Neural cell (in vitro differentiated cells): ENCODE measurements at regions not wholly inside any gene's neighbourhood (a gene's known extent, or its start where the extent isn't known, plus 50 kb on each side); places are given as distances from the start of the nearest gene placed in this dataset.
"Not testable (repeated sequence)": the region's sequence is repeated elsewhere in the genome, so short reads cannot be mapped to it uniquely, and the experiment has no call there.

ENCODE experiments used
- H2AFZ ChIP-seq: fragments of 200-600, 300-800 bp; sonication (generic), shearing (Covaris generic); 2 replicates; pipeline ENCODE4 v1.6.0; 2014; ENCODE audit warnings: low read depth, mild to moderate bottlenecking, antibody characterized with exemption, low read length, moderate library complexity
- H3F3A ChIP-seq: fragments of 200-600 bp; shearing (Covaris generic); 2 replicates; pipeline ENCODE4 v1.6.1; 2016; ENCODE audit warnings: mild to moderate bottlenecking, moderate library complexity, mixed read lengths, antibody characterized with exemption, low read length; ENCODE audit not compliant: insufficient read depth, poor library complexity, severe bottlenecking
- H3K27ac ChIP-seq: fragments of 200-600, 300-800 bp; sonication (generic), shearing (Covaris generic); 2 replicates; pipeline ENCODE4 v1.5.1; 2014; ENCODE audit warnings: mild to moderate bottlenecking, low read length, moderate library complexity
- H3K27me3 ChIP-seq: fragments of 300-800, 200-600 bp; sonication (generic), shearing (Covaris generic); 2 replicates; pipeline ENCODE4 v1.6.0; 2014; ENCODE audit warnings: mild to moderate bottlenecking, low read depth, low read length, moderate library complexity; ENCODE audit not compliant: insufficient read depth
- H3K36me3 ChIP-seq: fragments of 300-800, 200-600 bp; sonication (generic), shearing (Covaris generic); 2 replicates; pipeline ENCODE4 v1.5.1; 2014; ENCODE audit warnings: mild to moderate bottlenecking, antibody characterized with exemption, low read length, moderate library complexity; ENCODE audit not compliant: insufficient read depth
- H3K4me2 ChIP-seq: fragments of 300-800, 200-600 bp; sonication (generic), shearing (Covaris generic); 2 replicates; pipeline ENCODE4 v1.6.0; 2014; ENCODE audit warnings: mild to moderate bottlenecking, low read length
- H3K4me3 ChIP-seq: fragments of 300-800, 200-600 bp; sonication (generic), shearing (Covaris generic); 2 replicates; pipeline ENCODE4 v1.5.1; 2014; ENCODE audit warnings: mild to moderate bottlenecking, low read length, moderate library complexity
- H3K79me2 ChIP-seq: fragments of 200-600 bp; shearing (Covaris generic); replicated peaks from 2 replicates; pipeline ENCODE4 v1.6.0; 2014; ENCODE audit warnings: mild to moderate bottlenecking, low read length, moderate library complexity; ENCODE audit not compliant: insufficient read depth
- H3K9ac ChIP-seq: fragments of 300-800, 200-600 bp; sonication (generic), shearing (Covaris generic); 2 replicates; pipeline ENCODE4 v1.6.1; 2016; ENCODE audit warnings: mild to moderate bottlenecking, low read length, mixed read lengths
- H3K9me2 ChIP-seq: fragments of 200-600 bp; shearing (Covaris generic); 2 replicates; pipeline ENCODE4 v1.6.1; 2016; ENCODE audit warnings: mild to moderate bottlenecking, low read length, mixed read lengths; ENCODE audit not compliant: insufficient read depth
- H3K9me3 ChIP-seq: fragments of 200-600, 300-800 bp; sonication (generic), shearing (Covaris generic); 2 replicates; pipeline ENCODE4 v1.6.1; 2016; ENCODE audit warnings: mild to moderate bottlenecking, mixed run types, low read length, moderate library complexity, mixed read lengths
- H4K20me1 ChIP-seq: fragments of 200-600 bp; shearing (Covaris generic); 2 replicates; pipeline ENCODE4 v1.6.1; 2016; ENCODE audit warnings: mild to moderate bottlenecking, mixed run types; ENCODE audit not compliant: insufficient read depth
- EP300 ChIP-seq: fragments of 450-650 bp; conservative IDR thresholded peaks from 2 replicates; pipeline ENCODE4 v1.6.1; 2014; ENCODE audit warnings: antibody characterized with exemption, mild to moderate bottlenecking, moderate library complexity; ENCODE audit not compliant: poor library complexity, severe bottlenecking
- EZH2 ChIP-seq: fragments of 200-600, 300-800 bp; shearing (Covaris generic), sonication (generic); IDR thresholded peaks from 2 replicates; pipeline ENCODE4 v1.6.1; 2014; ENCODE audit warnings: antibody characterized with exemption, low read length, borderline replicate concordance, mild to moderate bottlenecking; ENCODE audit not compliant: insufficient read depth, poor library complexity, severe bottlenecking
- MXI1 ChIP-seq: fragments of 450-650 bp; conservative IDR thresholded peaks from 2 replicates; pipeline ENCODE4 v1.6.1; 2014; ENCODE audit warnings: antibody characterized with exemption, mild to moderate bottlenecking; ENCODE audit not compliant: poor library complexity, severe bottlenecking
- POLR2AphosphoS5 ChIP-seq: IDR thresholded peaks from 2 replicates; pipeline ENCODE4 v1.6.1; 2012
- RAD21 ChIP-seq: fragments of 450-650 bp; conservative IDR thresholded peaks from 2 replicates; pipeline ENCODE4 v1.6.1; 2014; ENCODE audit warnings: antibody characterized with exemption, mild to moderate bottlenecking, moderate library complexity
- SMC3 ChIP-seq: fragments of 450-650 bp; conservative IDR thresholded peaks from 2 replicates; pipeline ENCODE4 v1.6.1; 2014; ENCODE audit warnings: antibody characterized with exemption, mild to moderate bottlenecking, moderate library complexity; ENCODE audit not compliant: poor library complexity
- TAF1 ChIP-seq: IDR thresholded peaks from 2 replicates; pipeline ENCODE4 v1.6.1; 2012; ENCODE audit warnings: low read depth
- TF ChIP-seq, protein P1 (sequence below): fragments of 450-650 bp; IDR thresholded peaks from 2 replicates; pipeline ENCODE4 v1.5.1; 2014; ENCODE audit warnings: antibody characterized with exemption, mild to moderate bottlenecking, moderate library complexity; ENCODE audit not compliant: poor library complexity, severe bottlenecking
- TF ChIP-seq, protein P2 (sequence below): IDR thresholded peaks from 2 replicates; pipeline ENCODE4 v1.6.1; 2012; ENCODE audit warnings: borderline replicate concordance

DNA sequence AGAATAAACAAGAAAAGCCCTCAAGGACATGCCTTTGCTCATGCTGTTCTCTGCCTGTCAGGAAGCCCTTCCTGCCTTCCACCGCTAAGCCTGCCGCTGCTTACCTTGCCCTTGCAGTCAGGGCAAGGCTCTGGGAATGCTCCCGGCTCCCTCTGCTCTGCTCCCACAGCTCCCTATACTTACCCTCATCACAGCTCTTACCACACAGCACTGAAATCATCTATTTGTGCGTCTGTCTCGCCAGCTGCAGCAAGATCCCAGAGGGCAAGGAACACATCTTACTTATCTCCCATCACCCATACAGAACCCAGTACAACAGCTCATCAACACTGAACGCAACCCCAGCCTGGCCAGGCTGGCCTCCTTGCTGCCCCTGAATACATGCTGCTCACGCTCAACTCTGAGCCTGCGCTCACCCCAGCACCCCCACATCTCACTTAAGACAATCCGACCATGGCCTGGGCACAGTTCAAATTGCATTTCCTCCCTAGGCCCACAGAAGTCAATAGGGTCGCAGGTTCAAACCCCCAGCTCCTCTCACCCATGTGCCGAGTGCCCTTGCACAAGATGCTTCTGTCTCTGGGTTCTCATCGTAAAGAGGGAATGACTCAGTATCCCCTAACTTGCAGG, 161.8 kb downstream of the IGLL1 start:
- H3K9me3 ChIP-seq: no peaks in the 10 kb centered on the region
- H3K9ac ChIP-seq: no peak overlapping the region
- H2AFZ ChIP-seq: no peak overlapping the region
- H3F3A ChIP-seq: no peaks in the 10 kb centered on the region
- no peaks in the 10 kb centered on the region for H3K79me2 ChIP-seq
- TF ChIP-seq POLR2AphosphoS5: no peak
- TF ChIP-seq, protein P1, sequence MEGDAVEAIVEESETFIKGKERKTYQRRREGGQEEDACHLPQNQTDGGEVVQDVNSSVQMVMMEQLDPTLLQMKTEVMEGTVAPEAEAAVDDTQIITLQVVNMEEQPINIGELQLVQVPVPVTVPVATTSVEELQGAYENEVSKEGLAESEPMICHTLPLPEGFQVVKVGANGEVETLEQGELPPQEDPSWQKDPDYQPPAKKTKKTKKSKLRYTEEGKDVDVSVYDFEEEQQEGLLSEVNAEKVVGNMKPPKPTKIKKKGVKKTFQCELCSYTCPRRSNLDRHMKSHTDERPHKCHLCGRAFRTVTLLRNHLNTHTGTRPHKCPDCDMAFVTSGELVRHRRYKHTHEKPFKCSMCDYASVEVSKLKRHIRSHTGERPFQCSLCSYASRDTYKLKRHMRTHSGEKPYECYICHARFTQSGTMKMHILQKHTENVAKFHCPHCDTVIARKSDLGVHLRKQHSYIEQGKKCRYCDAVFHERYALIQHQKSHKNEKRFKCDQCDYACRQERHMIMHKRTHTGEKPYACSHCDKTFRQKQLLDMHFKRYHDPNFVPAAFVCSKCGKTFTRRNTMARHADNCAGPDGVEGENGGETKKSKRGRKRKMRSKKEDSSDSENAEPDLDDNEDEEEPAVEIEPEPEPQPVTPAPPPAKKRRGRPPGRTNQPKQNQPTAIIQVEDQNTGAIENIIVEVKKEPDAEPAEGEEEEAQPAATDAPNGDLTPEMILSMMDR: no peak
- TF ChIP-seq TAF1: no peak
- no peak for TF ChIP-seq SMC3
- no peak for TF ChIP-seq EP300
- TF ChIP-seq MXI1: no peak
- no peak for TF ChIP-seq RAD21
- TF ChIP-seq, protein P2, sequence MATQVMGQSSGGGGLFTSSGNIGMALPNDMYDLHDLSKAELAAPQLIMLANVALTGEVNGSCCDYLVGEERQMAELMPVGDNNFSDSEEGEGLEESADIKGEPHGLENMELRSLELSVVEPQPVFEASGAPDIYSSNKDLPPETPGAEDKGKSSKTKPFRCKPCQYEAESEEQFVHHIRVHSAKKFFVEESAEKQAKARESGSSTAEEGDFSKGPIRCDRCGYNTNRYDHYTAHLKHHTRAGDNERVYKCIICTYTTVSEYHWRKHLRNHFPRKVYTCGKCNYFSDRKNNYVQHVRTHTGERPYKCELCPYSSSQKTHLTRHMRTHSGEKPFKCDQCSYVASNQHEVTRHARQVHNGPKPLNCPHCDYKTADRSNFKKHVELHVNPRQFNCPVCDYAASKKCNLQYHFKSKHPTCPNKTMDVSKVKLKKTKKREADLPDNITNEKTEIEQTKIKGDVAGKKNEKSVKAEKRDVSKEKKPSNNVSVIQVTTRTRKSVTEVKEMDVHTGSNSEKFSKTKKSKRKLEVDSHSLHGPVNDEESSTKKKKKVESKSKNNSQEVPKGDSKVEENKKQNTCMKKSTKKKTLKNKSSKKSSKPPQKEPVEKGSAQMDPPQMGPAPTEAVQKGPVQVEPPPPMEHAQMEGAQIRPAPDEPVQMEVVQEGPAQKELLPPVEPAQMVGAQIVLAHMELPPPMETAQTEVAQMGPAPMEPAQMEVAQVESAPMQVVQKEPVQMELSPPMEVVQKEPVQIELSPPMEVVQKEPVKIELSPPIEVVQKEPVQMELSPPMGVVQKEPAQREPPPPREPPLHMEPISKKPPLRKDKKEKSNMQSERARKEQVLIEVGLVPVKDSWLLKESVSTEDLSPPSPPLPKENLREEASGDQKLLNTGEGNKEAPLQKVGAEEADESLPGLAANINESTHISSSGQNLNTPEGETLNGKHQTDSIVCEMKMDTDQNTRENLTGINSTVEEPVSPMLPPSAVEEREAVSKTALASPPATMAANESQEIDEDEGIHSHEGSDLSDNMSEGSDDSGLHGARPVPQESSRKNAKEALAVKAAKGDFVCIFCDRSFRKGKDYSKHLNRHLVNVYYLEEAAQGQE: no peak
- TF ChIP-seq EZH2: no peak
- no peak overlapping the region for H3K27ac ChIP-seq
- H3K4me2 ChIP-seq: no peak overlapping the region
- no peaks in the 10 kb centered on the region for H3K27me3 ChIP-seq
- H3K36me3 ChIP-seq: no peaks in the 10 kb centered on the region
- no peaks in the 10 kb centered on the region for H4K20me1 ChIP-seq
- H3K4me3 ChIP-seq: no peak overlapping the region
- H3K9me2 ChIP-seq: no peaks in the 10 kb centered on the region

DNA sequence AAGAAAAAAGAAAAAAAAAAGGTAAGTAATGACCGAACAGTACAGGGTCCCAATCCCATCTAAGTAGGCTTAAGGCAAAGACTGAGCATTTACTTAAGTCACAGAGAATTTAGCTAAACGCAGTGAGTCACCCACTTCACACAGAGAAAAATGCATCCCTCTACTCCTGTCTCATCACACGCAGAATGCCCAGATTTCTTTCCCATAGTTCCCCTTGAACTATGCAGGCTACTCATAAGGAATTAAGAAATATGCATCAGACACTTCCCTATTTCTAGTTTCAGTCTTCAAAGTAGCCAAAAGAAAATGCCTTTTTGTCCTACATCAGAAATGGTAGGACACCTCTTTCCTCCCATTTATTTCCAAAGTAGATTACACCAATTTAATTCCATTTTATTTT, 162.8 kb downstream of the IGLL1 start:
- H2AFZ ChIP-seq, H3K27ac ChIP-seq, H3K9me2 ChIP-seq, H3K27me3 ChIP-seq, H3K36me3 ChIP-seq, H3F3A ChIP-seq, H3K4me2 ChIP-seq, H3K9me3 ChIP-seq, H4K20me1 ChIP-seq, H3K4me3 ChIP-seq, H3K79me2 ChIP-seq, H3K9ac ChIP-seq: not testable (repeated sequence)

DNA sequence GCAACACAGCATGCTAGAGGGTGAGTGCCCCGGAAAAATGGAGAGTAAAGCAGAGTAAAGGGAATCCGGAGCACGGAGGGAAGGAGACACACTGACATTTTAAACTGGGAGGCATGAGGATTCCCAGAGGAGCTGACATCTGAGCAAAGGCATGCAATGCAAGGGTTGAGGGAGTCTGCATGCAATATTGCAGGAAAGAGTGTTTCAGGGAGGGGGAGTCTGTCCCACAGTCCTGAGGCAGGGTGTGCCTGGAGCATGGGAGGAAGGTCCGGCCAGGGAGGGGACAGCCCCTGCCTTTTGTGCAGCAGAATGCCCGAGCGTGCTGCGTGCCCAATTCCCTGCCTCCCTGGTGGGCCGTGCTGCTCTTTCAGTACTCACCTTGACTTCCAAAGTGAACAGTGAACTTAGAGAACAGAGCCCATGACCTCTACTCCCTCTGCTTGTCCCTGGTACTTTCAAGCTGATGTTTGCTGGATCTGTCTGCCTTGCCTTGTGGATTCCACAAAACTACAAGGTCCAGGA, 163.9 kb downstream of the IGLL1 start:
- not testable (repeated sequence) for H3K9ac ChIP-seq, H3K4me3 ChIP-seq, H3K27me3 ChIP-seq, H3K36me3 ChIP-seq, H3K4me2 ChIP-seq, H3K9me3 ChIP-seq, H4K20me1 ChIP-seq, H3K79me2 ChIP-seq, H3K27ac ChIP-seq, H3F3A ChIP-seq, H2AFZ ChIP-seq, H3K9me2 ChIP-seq
